HUDEP-2 (cell line): ENCODE measurements at regions not wholly inside any gene's neighbourhood (a gene's known extent, or its start where the extent isn't known, plus 50 kb on each side); places are given as distances from the start of the nearest gene placed in this dataset.

Source experiments
- DNase-seq, 76 experiments: peaks; one replicate each; lab custom pipeline; 2025; ENCODE audit not compliant: unreplicated experiment in 76 of 76; lab: John Stamatoyannopoulos, UW

DNA sequence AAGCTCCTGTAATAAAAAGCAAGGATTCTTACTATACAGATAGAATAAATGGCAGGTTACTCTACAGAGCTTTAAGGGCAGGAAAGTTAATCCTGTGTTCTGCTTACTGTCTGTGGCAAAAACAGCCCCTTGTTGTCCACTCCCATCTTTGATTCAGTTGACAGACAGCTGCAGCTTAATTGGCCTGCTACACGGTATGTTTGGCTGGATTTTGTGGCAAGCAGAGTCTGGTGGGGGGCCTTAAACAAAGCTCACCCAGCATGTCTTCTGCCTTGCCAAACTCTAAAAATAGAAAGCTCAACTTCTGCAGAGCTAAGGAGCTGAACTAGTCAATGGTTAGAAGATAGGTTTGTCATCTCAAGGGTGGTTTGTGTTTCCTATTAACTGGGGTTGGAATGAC, 407.2 kb downstream of the HLX start:
- no peak for DNase-seq

DNA sequence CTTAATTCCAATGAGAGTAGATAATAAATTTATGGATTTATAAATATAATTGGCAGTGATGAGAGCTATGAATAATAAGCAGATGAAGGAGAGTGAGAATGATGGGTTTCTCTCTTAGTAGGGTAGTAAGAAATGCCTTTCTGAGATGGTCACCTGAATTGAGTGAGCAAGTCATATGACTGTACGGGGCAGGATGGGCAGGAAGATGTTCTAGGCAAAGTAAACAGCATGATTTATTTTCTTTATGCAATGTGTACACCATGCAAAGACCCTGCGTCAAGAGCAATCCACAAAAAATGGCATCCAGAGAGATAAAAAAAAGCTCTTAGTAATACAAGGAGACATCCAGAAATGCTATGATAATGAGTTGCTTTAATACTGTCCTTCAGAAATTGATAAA, 409.9 kb downstream of the HLX start:
- DNase-seq: no peak

DNA sequence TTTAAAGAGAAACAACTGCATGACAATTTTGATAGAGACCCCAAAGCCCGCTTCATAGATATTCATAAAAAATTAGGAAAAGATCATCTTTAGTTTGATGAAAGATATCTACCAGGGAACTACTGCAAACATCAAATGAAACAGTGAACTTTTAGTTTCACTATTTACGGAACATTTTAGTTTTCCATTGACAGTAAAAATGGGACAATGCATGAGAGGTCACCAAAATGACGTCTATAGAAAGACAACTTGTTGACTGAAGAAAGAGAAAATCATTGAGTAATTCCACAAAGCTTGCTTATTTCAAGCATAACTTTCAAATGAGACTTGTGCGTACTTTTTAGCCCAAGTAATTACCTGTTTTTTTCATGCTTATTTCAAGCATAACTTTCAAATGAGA, 411.4 kb downstream of the HLX start:
- DNase-seq: no peak

DNA sequence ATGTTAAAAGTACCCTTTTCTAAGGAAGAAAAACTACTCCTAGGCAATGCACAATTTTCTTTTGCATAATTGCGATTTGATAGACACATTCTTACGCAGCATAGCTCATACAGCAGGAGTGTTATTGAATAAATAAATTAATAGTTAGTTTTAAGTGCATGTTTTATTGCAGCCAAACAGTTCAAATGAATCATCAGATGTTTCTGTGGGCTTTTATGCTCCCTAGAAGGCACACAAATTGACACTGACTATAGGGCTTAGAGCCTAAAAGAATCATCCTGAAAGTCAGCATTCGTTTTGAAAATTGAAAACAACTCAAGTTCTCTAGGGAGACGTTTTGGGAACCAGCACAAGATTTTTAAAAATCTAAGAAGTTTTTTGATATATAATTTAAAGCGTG, 411.9 kb downstream of the HLX start:
- DNase-seq: no peak

DNA sequence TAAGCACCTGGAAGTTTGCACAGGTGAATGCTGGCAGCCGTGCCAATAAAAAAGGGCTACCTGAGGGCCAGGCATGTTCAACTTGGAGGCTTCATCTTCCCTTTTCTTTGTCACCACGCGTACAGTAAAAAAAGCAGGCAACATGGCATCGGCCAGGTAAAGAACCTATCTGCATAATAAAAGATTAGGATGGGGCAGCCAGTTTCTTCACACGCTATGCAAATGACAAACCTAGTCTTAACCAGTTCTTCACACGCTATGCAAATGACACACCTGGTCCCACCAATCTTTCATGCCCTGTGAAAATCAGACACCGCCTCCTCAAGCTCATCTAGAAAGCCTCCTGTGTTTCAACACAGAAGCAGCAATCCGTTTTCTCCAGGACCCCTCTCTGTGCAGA, 413.4 kb downstream of the HLX start:
- DNase-seq: no peak

DNA sequence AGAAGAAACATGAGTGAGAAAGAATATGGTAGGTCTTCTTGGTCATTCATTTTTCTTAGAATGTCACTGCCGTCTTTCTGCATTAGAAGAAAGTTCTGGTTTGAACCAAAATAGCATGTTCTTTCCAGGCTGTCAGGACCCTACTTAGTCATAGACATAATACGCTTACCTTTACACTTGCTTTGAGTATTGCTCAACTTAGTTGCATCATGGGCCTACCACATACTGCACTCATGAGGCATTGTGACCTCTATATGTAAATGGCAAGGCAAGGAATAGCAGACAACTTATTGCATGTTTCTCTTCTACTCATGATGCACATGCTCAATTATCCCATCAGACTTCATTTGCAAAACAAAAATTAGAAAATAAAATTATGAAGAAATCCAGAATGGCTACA, 415.0 kb downstream of the HLX start:
- no peak for DNase-seq

DNA sequence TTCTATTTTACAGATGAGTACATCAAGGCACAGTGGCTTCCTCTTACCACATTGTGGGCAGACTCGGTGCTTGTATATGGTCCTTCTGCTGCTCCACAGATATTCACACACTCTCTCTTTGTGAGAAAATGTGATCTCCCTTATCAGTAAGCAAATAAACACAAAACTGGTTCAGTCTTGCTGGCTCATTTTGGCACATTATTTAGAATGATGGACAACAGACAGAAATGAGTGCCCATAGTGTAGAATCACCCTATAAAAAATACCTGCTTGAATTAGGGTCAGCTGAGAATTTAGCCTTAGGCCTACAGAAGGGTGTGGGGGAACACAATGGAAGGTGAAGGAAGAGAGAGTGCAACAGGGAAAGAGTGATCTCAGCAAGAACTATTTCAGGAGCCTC, 423.1 kb downstream of the HLX start:
- no peak for DNase-seq

DNA sequence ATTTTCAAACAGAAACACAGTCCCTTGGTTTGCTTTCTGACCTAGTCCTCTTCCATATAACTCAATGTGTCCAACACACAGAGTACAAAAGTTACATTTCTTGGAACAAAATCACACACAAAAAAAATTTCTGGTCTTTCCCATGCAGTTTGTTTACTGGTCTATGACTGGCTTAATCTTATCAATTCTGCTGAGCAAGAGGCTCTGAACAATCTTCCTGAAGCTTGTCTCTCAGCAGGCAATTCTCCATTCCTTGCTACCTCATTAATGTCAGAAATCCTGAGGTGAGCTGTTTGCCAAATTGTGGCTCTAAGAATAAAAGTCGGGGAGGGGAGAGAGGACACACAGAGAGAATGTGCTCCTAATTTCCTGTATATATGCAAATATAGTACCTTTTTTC, 423.6 kb downstream of the HLX start:
- DNase-seq: no peak

DNA sequence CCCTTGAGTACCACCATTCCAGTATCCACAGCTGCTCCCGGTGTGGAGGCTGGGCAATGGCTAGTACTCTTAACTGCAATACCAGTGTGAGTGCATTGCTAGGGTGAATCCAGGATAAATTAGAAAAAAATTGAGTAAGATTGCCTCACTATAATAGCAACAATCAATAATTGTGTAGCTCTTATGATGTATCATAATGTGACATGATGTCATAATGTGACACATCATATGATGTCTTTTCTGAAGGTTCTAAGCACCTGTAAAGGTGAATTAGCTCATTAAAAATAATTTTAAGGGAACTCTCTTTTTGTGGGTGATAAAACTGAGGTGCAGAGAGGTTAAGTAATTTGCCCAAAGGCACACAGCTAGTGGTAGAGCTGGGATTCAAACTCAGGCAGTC, 424.4 kb downstream of the HLX start:
- no peak for DNase-seq

DNA sequence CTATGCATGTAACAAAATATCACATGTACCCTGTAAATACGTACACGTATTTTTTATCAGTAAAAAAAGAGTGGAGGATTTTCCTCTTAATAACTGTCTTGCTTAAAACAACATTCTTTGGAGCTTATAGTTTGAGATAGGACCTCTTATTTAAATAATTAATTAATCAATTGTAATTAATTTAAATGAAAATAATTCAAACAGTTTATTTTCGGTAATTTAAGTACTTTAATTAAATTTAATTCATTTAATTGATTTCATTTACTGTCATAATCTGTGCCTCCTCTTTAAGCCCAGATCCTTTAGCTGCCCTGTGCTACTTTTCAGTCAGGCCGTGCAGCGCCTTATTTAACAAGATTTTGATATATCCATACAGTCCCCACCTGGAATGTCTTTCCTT, 427.0 kb downstream of the HLX start:
- DNase-seq: no peak

DNA sequence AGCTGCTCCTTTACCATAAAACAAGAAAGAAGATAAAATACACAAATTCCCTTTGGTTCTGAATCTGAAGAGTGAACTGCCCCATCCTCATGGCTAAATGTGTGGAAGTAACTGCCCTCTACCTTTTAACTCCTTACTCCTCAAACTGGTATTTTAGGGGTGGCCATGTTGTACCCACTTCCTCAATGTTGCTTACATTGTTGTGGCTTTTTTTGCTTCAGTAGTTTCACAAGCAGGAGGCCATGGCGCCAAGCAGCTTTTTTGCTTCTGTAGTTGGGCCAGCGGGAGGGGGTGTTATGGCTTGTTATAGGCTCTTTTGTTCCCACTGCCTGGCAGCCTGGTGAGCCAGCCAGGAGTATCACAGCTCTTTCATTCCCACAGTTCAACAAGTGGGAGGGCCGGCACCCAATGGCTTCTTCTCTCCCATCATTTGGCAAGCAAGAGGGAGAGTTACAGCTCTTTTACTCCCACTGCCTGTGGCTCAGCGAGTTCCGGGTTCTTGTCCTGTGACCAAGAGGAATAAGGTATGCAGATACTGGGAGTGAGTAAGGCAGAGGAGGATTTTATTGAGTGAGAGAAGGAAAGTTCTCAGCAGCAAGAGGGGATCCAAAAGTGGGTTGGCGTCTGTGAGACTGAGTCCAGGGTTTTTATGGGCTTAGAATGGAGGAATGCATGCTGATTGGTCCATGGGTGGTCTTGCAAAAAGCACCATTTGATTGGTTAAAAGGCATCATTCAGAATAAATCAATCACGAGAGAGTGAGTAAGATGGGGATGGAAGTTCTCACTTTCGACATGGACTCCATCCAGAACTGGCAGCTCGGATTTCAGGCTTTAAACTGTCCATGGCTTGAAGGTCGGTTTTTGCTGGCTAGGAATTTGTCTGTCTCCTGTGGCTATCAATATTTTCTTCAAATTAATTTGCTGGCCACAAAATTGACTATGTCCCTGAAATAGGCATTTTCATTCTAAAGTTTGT, 429.6 kb downstream of the HLX start:
- DNase-seq: no peak

DNA sequence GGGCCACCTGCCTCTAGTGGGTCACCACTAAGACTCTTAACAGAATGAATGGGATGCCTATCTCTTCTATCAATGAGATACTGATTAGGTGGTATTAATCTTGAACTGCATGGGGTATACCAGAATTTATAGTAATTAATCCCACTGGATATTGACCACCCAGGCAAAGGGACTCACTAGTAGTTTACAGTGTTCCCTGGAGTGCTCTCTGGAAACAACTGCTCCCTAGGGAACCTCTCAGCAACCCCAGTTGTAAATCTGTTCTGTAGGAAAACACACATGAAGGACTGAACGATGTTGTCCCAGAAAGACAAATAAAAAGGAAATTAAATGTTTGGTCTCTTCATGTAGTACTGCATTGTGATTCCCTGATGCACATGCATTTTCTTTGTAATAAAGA, 430.5 kb downstream of the HLX start:
- DNase-seq: no peak

DNA sequence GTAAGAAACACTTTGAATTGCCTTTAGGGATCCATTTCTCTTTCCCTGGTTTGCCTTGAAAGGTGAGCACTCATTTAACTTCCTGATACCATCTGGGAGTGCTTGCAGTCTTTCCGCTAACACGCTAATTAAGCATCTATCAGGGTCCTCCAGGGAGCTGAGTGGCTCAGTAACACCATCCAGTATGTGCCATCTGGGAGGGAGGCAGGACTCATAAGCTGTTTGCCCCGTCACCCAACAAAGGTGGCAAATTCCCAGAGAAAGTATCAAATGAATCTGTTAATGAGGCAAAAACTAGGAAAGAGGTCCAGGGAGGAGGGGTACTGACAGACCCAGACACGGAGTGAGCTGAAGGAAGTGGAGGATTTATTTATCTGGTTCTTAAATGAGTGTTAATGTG, 430.9 kb downstream of the HLX start:
- DNase-seq: no peak

DNA sequence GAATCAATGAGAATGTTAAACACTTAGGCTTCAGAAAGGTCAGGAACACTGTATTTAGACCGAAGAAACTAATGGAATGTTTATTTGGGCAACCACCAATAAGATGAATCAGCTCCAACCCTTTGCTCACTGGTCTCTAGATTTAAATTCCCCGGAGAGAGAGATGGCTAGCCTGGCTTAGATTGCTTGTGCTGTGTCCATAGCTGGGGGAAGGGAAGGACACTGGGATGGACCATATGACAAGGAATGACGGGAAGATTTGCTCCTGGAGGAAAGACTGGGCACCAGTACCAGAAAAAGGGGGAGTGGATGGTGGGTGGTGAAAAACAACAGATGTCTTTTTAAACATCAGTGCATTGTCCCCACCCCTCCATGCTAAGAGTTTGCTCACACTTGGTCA, 426.6 kb downstream of the DUSP10 start:
- DNase-seq: no peak

DNA sequence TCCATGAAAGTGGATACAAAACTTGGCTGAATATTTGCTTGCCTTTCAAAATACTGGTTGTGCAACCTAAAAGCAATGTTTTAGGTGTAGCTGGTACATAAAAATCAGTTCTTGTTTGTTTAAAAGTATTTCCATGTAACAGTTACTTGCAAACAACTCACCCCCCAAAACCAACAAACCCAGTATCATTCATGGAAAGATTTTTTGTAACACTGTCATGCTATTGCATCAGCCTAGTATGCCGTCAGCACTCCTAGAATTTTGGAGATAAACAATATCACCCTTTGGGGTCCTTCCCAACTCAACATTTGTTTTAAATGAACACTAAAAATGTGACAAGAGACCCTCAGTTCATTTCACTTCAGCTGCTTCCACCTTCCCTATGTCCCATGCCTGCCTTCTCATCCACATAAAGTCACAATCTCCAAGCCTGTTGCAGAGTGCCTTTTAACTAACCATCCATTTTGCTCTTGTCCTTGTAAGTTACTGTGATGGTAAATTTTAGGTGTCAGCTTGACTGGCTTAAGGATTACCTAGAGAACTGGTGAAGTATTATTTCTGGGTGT, 425.3 kb downstream of the DUSP10 start:
- no peak for DNase-seq

DNA sequence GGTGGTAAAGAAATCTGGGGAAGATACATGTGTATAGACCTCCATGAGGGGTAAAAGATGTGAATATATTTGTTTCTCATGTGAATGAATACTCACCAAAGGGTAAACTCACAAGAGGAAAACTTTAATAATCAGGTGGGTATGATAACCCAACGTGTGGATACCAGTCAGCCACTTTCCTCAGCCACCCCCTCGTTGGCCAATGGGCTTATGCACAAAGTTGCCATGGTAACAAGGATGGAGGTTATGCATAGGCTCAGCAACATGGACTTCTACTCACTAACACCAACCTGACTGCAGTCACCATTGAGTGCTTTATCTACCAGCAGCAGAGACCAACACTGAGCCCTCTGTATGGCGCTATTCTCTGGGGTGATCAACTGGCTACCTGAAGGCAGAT, 424.4 kb downstream of the DUSP10 start:
- DNase-seq: no peak

DNA sequence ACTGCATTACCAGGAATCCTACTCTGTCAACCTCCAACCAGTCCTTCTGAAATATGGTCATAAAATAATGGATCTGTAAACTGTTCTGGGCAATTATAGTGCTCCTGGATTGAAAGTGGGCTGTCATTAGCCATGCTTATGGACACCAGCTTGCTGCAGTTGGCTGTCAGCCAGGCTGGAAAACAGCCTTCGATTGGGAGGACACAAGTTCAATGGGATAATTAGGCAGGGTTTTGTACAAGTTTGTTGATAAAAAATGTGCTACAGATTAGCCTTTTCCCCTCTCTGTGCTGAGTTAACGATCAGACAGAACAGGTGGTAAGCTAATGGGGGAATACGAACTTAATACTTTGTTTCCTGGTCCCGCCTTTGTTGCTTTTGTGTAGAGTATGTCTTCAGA, 413.9 kb downstream of the DUSP10 start:
- DNase-seq: no peak

DNA sequence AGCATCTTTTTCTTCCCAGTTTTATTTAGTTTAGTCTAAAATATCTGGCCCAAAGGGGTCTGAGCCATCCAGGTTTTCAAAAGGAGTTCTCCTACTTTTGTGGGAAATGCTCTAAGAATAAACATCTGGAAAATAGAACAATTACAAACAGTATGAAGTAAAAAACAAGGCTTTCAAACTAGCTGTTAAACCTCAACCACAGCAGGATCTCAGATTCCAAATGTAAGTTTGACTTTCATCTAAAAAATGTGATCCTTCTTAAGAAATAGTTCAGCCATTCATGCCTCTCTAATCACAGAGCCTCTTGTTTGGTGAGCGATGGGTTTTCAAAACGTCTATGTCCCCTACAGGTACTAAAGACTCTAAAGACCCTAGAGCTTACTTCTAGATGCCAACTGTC, 413.5 kb downstream of the DUSP10 start:
- no peak for DNase-seq

DNA sequence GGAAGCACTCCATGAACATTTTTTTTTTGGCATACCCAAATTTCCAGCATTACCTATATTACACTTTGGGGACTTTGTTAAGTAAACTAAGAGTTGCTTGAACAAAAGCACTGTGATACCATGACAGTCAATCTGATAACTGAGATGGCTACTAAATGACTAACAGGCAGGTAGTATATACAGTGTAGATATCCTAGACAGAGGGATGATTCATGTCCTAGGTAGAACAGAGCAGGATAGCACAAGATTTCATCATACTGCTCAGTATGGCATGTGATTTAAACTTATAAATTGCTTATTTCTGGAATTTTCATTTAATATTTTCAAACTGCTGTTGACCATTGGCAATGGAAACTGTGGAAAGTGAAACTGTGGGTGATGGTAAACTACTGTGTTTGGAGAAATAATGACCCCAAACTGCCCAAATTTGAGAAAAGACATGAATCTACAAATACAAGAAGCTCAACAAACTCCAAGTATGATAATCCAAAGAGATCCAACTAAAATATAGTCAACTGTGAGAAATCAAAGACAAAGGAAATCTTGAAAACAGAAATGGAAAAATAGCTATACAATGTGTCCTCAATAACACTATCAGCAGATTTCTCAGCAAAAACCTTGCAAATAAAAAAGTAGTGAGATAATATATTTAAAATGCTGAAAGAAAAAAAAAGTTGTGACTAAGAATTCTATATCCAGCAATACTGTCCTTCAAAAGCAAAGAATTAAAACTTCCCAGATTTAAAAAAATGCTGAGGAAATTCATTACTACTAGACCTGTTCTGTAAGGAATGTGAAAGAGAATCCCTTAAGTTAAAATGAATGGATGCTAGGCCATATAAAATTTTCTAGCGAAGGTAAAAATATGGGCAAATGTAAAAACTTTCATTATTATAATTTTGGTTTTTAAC, 410.4 kb downstream of the DUSP10 start:
- DNase-seq: no peak

DNA sequence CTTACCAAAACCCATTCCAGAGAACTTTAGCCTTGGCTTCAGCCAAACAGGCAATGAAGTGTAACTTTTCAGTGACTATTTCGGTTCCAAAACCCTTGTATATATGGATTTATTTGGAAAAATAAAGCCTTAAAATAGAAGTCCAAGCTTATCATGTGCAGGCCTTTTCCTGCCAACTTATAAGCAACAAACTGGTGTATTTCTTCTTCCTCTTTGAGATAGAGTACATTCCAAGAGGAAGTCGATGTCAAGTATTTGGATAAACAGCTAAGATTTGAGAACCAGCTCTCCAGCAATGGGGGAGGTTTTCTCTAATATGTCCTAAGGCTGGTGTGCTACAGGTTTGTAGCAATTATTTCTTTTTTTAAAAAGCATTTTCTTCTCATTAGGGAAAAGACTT, 407.8 kb downstream of the DUSP10 start:
- DNase-seq: no peak
